Transverse colon (tissue), 4 donors: ENCODE measurements at regions not wholly inside any gene's neighbourhood (a gene's known extent, or its start where the extent isn't known, plus 50 kb on each side); places are given as distances from the start of the nearest gene placed in this dataset.

Experiments
- DNase-seq: peaks from one replicate; pipeline ENCODE4 v3.0.0-alpha.2; 2019
- H3K27ac ChIP-seq, 4 donors: fragments of 200-600 bp; sonication (generic); 2 replicates each; pipeline ENCODE4 v1.5.1; 2016 to 2018; ENCODE audit warnings: inconsistent platforms in 4 of 4
- H3K27me3 ChIP-seq: fragments of 200-600 bp; sonication (generic); 2 replicates; pipeline ENCODE4 v1.5.1; 2017; ENCODE audit warnings: inconsistent platforms
- H3K36me3 ChIP-seq, 4 donors: fragments of 200-600 bp; sonication (generic); 2 replicates each; pipeline ENCODE4 v1.5.1; 2017 to 2019; ENCODE audit warnings: inconsistent platforms in 4 of 4
- H3K4me1 ChIP-seq, 4 donors: fragments of 200-600 bp; sonication (generic); 2 replicates each; pipeline ENCODE4 v1.5.1; 2017 to 2020; ENCODE audit warnings: inconsistent platforms in 4 of 4
- H3K4me3 ChIP-seq, 4 donors: fragments of 200-600 bp; sonication (generic); 1 replicate in 1 of 4; 2 replicates in 3 of 4; pipeline versions ENCODE4 v1.5.1 to v1.6.1; 2017 to 2019; ENCODE audit warnings: inconsistent platforms in 4 of 4
- H3K9me3 ChIP-seq, 2 donors: fragments of 200-600 bp; sonication (generic); 2 replicates each; pipeline ENCODE4 v1.5.1; 2017 to 2019; ENCODE audit warnings: inconsistent platforms in 2 of 2
- EP300 ChIP-seq: sonication (generic); formaldehyde crosslinking; IDR thresholded peaks from one replicate; pipeline ENCODE4 v1.6.1; 2017; ENCODE audit warnings: antibody characterized with exemption, low read depth
- POLR2A ChIP-seq: fragments of 450-650 bp; IDR thresholded peaks from one replicate; pipeline ENCODE4 v1.6.1; 2016; ENCODE audit warnings: antibody characterized with exemption, mild to moderate bottlenecking, moderate library complexity
- POLR2AphosphoS5 ChIP-seq, 3 donors: sonication (generic); formaldehyde crosslinking; IDR thresholded peaks; one replicate each; pipeline ENCODE4 v1.6.1; 2016; ENCODE audit warnings: antibody characterized with exemption in 3 of 3
- WGBS, 2 donors: methylation state at CpG; one replicate each; pipeline ENCODE4 v1.1.5; 2018; ENCODE audit warnings: low coverage in 1 of 2; 5-methylcytosine and 5-hydroxymethylcytosine counted together
- in situ Hi-C, 4 donors: fragments of 200-750 bp; cut with MboI; loops; one replicate each; pipeline versions ENCODE4 v1.15.0 to v1.15.1; 2017; ENCODE audit warnings: low sequenced_read_pairs in 3 of 4, low pct_ligation_motif_present in 1 of 4, low pct_unique_long_range_greater_than_20kb in 1 of 4
- intact Hi-C: fragments of 100-400 bp; cut with DNase I; formaldehyde crosslinking; loops from one replicate; pipeline ENCODE4 v1.15.1; 2023; ENCODE audit warnings: low total_unique reads
- TF ChIP-seq, protein P1 (sequence below), 5 experiments: fragments of 200-600 bp in 3 of 5; fragments of 450-650 bp in 2 of 5; sonication (generic) in 3 of 5; IDR thresholded peaks; 1 replicate in 2 of 5; 2 replicates in 3 of 5; pipeline ENCODE4 v1.5.1; 2016 to 2017; ENCODE audit warnings: antibody characterized with exemption in 5 of 5, inconsistent platforms in 3 of 5, mild to moderate bottlenecking in 2 of 5, moderate library complexity in 1 of 5

DNA sequence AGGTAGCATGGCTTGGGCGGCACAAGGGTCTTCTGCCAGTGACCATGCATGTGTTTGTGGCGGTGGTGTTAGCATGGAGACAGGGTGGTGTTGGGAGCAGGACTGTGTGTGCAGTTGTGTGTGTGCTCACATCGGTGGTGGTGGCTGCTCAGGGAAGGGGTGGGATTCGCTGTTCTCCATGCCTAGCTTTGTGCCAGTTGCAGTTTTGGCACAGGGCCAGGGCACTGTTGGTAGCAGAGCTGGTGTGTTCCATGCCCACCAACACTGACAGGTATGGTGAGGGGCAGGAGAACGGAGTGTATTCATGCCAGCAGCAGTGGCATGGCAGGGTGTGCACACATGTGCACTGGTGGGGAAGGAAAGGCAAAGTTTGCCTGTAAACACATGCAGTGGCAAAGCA is 77.3 kb upstream of the TEKT1 start:
- Histone ChIP-seq H3K4me3 (no peak overlapping the region), H3K9me3 (no peaks in the 10 kb centered on the region), H3K27ac (no peak overlapping the region), H3K36me3 (no peaks in the 10 kb centered on the region), H3K27me3 (peaks cover 12% of the 10 kb centered on the region), H3K4me1 (peaks cover 0 to 3% (median under 1%) of the 10 kb centered on the region in 4 donors)
- intact Hi-C loops (loop anchor here (5.0 kb wide), 1 partner anchor 263 kb away; no protein-coding TSS in a partner anchor), in situ Hi-C loops (loop anchor here in 3 of 4 donors (25.0 kb wide), 2 partner anchors 228 to 253 kb away; no protein-coding TSS in a partner anchor)
- TF ChIP-seq EP300 (no peak), POLR2AphosphoS5 (IDR thresholded peaks at IDR 0.05) (no peak), POLR2A (no peak)
- no peak for DNase-seq
- 92 to 94% methylated on average over 2 to 5 of the region's 5 CpGs for WGBS, 2 donors

DNA sequence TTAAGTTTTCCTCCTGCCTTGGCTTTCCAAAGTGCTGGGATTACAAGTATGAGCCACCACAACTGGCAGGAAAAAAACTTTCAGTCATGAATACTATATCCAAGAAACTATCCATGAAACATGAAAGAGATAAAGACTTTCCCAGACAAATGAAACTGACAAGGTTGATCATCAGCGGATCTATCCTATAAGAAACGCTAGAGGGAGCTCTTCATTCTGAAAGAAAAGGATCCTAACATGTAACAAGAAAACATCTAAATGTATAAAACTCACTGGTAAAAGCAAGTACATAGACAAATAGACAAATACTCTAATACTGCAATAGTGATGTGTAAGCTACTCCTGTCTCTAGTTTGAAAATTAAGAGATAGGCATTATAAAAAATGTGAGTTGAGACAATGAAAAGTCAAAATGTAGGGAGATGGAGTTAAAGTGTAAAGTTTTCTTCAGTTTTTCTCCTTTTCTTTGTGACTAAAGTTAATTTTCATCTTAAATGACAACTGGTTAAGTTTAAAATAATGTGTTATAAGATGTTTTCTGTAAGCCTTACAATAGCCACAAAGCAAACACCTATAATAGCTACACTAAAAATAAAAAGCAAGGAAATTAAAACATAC is 79.6 kb upstream of the TEKT1 start:
- H3K4me1 ChIP-seq: peaks cover 0 to 8% (median 4%) of the 10 kb centered on the region in 4 donors
- intact Hi-C loops (no loop called here), in situ Hi-C loops (loop anchor here (5.0 to 25.0 kb wide), 5 partner anchors 91 to 251 kb away; partner anchors contain the start of gene RNASEK (in 1 of the 4))
- no peaks in the 10 kb centered on the region for H3K9me3 ChIP-seq
- WGBS, 2 donors: 2 to 11% methylated on average over 2 of the region's 2 CpGs
- no peaks in the 10 kb centered on the region for H3K36me3 ChIP-seq
- no peak for TF ChIP-seq POLR2AphosphoS5 (IDR thresholded peaks at IDR 0.05)
- no peak for TF ChIP-seq POLR2A
- no peak for TF ChIP-seq EP300
- TF ChIP-seq, protein P1, sequence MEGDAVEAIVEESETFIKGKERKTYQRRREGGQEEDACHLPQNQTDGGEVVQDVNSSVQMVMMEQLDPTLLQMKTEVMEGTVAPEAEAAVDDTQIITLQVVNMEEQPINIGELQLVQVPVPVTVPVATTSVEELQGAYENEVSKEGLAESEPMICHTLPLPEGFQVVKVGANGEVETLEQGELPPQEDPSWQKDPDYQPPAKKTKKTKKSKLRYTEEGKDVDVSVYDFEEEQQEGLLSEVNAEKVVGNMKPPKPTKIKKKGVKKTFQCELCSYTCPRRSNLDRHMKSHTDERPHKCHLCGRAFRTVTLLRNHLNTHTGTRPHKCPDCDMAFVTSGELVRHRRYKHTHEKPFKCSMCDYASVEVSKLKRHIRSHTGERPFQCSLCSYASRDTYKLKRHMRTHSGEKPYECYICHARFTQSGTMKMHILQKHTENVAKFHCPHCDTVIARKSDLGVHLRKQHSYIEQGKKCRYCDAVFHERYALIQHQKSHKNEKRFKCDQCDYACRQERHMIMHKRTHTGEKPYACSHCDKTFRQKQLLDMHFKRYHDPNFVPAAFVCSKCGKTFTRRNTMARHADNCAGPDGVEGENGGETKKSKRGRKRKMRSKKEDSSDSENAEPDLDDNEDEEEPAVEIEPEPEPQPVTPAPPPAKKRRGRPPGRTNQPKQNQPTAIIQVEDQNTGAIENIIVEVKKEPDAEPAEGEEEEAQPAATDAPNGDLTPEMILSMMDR (IDR thresholded peaks at IDR 0.05): peak; percentile 52 to 60 (median 57)
- no peak overlapping the region for H3K27ac ChIP-seq
- DNase-seq: no peak
- peaks cover 22% of the 10 kb centered on the region for H3K27me3 ChIP-seq
- H3K4me3 ChIP-seq: no peak overlapping the region

DNA sequence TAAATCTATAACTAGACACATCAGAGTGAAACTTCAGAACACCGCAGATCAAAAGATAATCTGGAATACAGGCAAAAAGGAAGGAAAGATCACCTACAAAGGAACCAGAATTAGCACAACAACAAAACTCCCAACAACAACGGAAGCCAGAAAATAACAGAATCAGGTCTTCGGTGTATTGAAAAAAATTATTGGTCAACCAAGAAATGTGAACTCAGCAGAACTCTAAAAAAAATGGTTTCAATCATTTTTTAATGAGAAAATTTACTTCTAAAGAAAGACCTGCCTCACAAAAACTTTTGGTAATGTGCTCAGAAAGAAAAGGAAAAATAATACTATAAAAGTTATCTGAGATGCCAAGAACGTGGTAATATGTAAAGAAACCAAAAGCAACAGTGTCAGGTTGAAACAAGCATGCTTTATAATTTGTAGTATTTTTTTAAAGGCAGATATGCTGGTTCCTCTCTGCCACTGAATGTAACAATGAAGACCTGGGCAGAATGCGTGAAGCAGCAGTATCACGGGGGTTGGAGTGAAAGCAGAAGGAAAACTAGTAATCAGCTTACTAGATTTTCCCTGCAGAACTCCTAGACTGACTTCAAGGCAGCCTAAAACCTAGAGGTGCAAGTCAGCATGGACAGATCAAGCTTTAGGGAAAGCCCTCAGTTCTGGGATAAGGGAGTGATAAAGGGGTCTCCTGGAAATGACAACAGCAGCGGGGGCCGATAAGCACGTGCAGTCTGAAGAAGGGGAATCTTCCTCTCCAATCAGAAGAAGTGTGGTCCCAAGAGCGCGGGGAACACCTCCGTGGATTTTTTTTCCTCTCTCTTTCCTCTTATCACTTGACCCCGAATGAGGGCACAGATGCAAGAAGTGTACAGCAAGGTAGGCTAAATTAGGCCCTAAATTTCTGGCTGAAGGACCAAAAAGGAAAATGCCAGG is 80.9 kb upstream of the TEKT1 start:
- intact Hi-C loops (no loop called here), in situ Hi-C loops (loop anchor here (5.0 to 25.0 kb wide), 5 partner anchors 90 to 250 kb away; partner anchors contain the start of gene RNASEK (in 1 of the 4))
- no peak overlapping the region for H3K4me3 ChIP-seq
- DNase-seq: no peak
- 68 to 79% methylated on average over 10 to 13 of the region's 13 CpGs for WGBS, 2 donors
- H3K9me3 ChIP-seq: no peaks in the 10 kb centered on the region
- no peak for TF ChIP-seq POLR2AphosphoS5 (IDR thresholded peaks at IDR 0.05)
- TF ChIP-seq, protein P1 (IDR thresholded peaks at IDR 0.05): no peak
- no peak for TF ChIP-seq POLR2A
- no peaks in the 10 kb centered on the region for H3K36me3 ChIP-seq
- H3K27ac ChIP-seq: no peak overlapping the region
- peaks cover 31% of the 10 kb centered on the region for H3K27me3 ChIP-seq
- H3K4me1 ChIP-seq: peaks cover 0 to 8% (median 4%) of the 10 kb centered on the region in 4 donors

DNA sequence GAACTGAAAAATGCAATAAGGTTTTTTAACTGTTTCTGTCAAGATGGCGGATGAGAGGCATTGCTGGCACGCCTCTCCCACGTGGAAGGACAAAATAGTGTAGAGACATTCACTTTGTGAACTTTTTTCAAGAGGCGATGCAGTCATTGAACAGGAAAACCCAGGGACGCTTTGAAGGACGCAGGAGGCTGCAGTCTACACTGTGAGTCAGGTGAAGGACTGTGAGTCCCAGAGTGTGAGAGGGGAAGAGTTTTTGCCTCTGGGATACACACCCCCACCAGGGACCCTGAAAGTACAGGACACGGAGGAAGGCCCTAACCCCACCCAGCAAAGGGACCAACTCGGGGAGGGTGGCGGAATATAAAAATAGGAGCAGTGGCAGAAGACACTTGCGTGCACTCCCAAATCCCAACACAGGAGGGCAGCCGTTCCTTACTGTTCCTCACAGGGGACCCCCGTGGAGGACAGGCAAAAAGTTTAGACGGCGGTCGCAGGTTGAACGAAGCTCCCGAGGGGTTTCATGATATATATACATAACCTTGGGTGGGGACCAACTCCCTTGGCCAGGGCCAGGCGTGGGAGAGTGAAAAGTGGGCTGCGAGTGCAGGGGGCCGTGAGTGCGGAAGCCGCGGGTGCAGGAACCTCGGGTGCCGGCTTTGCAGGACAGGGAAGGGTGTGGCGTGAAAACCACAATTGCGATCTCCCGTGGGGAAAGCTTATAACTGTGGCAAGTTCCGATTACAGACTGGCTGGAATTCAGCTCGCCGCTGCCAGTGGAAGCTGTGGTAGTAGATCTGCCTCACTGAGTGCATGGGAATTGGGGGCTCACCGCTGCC is 82.0 kb upstream of the ALOX12 start:
- TF ChIP-seq, protein P1 (IDR thresholded peaks at IDR 0.05): peak; percentile 71 to 80 (median 77)
- no peak for TF ChIP-seq EP300
- H3K36me3 ChIP-seq: no peaks in the 10 kb centered on the region
- peak overlapping the region in 1 of 4 donors; percentile 26 for H3K4me3 ChIP-seq
- WGBS, 2 donors: 20 to 40% methylated on average over 6 to 32 of the region's 32 CpGs
- H3K9me3 ChIP-seq: no peaks in the 10 kb centered on the region
- H3K4me1 ChIP-seq: peaks cover 0 to 8% (median 4%) of the 10 kb centered on the region in 4 donors
- in situ Hi-C loops: loop anchor here (5.0 to 25.0 kb wide), 5 partner anchors 88 to 248 kb away; partner anchors contain the start of gene RNASEK (in 1 of the 4)
- intact Hi-C loops: loop anchor here (1.0 kb wide), 1 partner anchor 93 kb away; no protein-coding TSS in a partner anchor
- H3K27ac ChIP-seq: no peak overlapping the region
- H3K27me3 ChIP-seq: peaks cover 31% of the 10 kb centered on the region
- peak; percentile 75 for DNase-seq
